Endothelial cell (in vitro differentiated cells): ENCODE measurements at regions not wholly inside any gene's neighbourhood (a gene's known extent, or its start where the extent isn't known, plus 50 kb on each side); places are given as distances from the start of the nearest gene placed in this dataset.
"Not testable (repeated sequence)": the region's sequence is repeated elsewhere in the genome, so short reads cannot be mapped to it uniquely, and the experiment has no call there.

ENCODE experiments used
- DNase-seq: peaks from one replicate; pipeline ENCODE4 v3.0.0; 2021; ENCODE audit warnings: low spot score
- H3K27ac Mint-ChIP-seq: one replicate; pipeline ENCODE4 v1.8.0; 2021; ENCODE audit warnings: mixed read lengths, inconsistent platforms; ENCODE audit not compliant: unreplicated experiment
- H3K27me3 Mint-ChIP-seq: one replicate; pipeline ENCODE4 v1.8.0; 2021; ENCODE audit warnings: mild to moderate bottlenecking, moderate library complexity, mixed read lengths, inconsistent platforms; ENCODE audit not compliant: unreplicated experiment
- H3K36me3 Mint-ChIP-seq: one replicate; pipeline ENCODE4 v1.8.0; 2021; ENCODE audit warnings: mild to moderate bottlenecking, low read depth, mixed read lengths, inconsistent platforms; ENCODE audit not compliant: unreplicated experiment
- H3K4me1 Mint-ChIP-seq: one replicate; pipeline ENCODE4 v1.8.0; 2021; ENCODE audit warnings: mild to moderate bottlenecking, mixed read lengths, inconsistent platforms; ENCODE audit not compliant: unreplicated experiment
- H3K4me3 Mint-ChIP-seq: one replicate; pipeline ENCODE4 v1.8.0; 2021; ENCODE audit warnings: mild to moderate bottlenecking, mixed read lengths, inconsistent platforms; ENCODE audit not compliant: unreplicated experiment
- H3K9me3 Mint-ChIP-seq: one replicate; pipeline ENCODE4 v1.8.0; 2021; ENCODE audit warnings: mixed read lengths, inconsistent platforms; ENCODE audit not compliant: unreplicated experiment
- TF ChIP-seq, protein P1 (sequence below): fragments of 200-600 bp; sonication (generic); IDR thresholded peaks from one replicate; pipeline ENCODE4 v1.5.0; 2021; ENCODE audit warnings: antibody characterized with exemption; ENCODE audit not compliant: unreplicated experiment

DNA sequence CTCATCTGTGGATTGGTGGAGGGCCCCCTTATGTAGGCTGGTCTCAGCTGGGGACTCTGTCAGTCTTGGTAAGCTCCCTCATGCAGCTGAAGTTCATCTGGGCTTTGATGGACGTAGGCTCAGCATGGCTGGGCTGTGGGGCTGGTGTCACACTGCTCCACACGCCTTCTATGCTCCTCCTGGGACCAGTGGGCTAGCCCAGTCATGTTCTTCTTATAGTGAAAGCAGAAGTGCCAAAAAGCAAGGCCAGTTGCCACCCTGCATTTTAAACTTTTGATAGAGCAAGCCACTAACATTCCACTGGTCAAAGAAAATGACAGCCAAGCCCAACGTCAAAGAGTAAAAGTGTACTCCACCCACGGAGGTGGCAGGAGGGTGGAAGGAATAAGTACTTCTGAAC is 165.5 kb downstream of the MEX3B start:
- H3K27me3 Mint-ChIP-seq, result no peaks in the 10 kb centered on the region
- no peak overlapping the region for H3K27ac Mint-ChIP-seq
- H3K4me3 Mint-ChIP-seq, result no peak overlapping the region
- no peak for DNase-seq
- H3K9me3 Mint-ChIP-seq, result no peaks in the 10 kb centered on the region
- TF ChIP-seq, protein P1, sequence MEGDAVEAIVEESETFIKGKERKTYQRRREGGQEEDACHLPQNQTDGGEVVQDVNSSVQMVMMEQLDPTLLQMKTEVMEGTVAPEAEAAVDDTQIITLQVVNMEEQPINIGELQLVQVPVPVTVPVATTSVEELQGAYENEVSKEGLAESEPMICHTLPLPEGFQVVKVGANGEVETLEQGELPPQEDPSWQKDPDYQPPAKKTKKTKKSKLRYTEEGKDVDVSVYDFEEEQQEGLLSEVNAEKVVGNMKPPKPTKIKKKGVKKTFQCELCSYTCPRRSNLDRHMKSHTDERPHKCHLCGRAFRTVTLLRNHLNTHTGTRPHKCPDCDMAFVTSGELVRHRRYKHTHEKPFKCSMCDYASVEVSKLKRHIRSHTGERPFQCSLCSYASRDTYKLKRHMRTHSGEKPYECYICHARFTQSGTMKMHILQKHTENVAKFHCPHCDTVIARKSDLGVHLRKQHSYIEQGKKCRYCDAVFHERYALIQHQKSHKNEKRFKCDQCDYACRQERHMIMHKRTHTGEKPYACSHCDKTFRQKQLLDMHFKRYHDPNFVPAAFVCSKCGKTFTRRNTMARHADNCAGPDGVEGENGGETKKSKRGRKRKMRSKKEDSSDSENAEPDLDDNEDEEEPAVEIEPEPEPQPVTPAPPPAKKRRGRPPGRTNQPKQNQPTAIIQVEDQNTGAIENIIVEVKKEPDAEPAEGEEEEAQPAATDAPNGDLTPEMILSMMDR, result no peak
- peaks cover 3% of the 10 kb centered on the region for H3K36me3 Mint-ChIP-seq
- peaks cover 2% of the 10 kb centered on the region for H3K4me1 Mint-ChIP-seq

DNA sequence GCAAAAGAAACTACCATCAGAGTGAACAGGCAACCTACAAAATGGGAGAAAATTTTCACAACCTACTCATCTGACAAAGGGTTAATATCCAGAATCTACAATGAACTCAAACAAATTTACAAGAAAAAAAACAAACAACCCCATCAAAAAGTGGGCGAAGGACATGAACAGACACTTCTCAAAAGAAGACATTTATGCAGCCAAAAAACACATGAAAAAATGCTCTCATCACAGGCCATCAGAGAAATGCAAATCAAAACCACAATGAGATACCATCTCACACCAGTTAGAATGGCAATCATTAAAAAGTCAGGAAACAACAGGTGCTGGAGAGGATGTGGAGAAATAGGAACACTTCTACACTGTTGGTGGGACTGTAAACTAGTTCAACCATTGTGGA is 170.1 kb downstream of the MEX3B start:
- not testable (repeated sequence) for H3K4me3 Mint-ChIP-seq, H3K36me3 Mint-ChIP-seq

DNA sequence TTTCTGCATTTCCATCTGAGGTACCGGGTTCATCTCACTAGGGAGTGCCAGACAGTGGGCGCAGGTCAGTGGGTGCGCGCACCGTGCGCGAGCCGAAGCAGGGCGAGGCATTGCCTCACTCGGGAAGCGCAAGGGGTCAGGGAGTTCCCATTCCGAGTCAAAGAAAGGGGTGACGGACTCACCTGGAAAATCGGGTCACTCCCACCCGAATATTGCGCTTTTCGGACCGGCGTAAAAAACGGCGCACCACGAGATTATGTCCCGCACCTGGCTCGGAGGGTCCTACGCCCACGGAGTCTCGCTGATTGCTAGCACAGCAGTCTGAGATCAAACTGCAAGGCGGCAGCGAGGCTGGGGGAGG is 175.1 kb downstream of the MEX3B start:
- Mint-ChIP-seq H3K27ac (peak overlapping the region; percentile 61), H3K4me3 (peak overlapping the region; percentile 74)
- H3K36me3 Mint-ChIP-seq, H3K9me3 Mint-ChIP-seq, H3K4me1 Mint-ChIP-seq, DNase-seq, H3K27me3 Mint-ChIP-seq: not testable (repeated sequence)

More for the DNA sequence above, 170.1 kb downstream of the MEX3B start:
- not testable (repeated sequence) for H3K4me1 Mint-ChIP-seq, H3K27me3 Mint-ChIP-seq, H3K9me3 Mint-ChIP-seq, H3K27ac Mint-ChIP-seq, DNase-seq

DNA sequence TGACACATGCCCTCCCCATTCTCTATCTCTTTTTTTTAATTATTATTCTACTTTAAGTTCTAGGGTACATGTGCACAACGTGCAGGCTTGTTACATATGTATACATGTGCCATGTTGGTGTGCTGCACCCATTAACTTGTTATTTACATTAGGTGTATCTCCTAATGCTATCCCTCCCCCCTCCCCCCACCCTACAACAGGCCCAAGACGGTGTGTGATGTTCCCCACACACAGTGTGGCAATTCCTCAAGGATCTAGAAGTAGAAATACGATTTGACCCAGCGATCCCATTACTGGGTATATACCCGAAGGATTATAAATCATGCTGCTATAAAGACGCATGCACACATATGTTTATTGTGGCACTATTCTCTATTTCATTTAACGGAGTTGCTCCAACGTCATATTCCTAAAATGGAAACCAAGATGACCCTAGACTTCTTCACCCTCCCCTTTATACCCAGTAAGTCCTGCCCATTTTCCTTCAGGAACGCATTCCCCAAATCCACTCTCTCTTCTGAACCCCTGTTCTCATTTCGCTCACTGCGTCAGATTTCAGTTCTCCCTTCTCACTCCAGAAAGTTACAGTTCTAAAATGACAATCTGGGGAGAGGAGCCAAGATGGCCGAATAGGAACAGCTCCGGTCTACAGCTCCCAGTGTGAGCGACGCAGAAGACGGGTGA is 175.6 kb downstream of the MEX3B start:
- not testable (repeated sequence) for H3K27me3 Mint-ChIP-seq, H3K9me3 Mint-ChIP-seq, H3K36me3 Mint-ChIP-seq, H3K4me1 Mint-ChIP-seq, DNase-seq
- peak overlapping the region; percentile 61 for H3K27ac Mint-ChIP-seq
- peak overlapping the region; percentile 74 for H3K4me3 Mint-ChIP-seq

DNA sequence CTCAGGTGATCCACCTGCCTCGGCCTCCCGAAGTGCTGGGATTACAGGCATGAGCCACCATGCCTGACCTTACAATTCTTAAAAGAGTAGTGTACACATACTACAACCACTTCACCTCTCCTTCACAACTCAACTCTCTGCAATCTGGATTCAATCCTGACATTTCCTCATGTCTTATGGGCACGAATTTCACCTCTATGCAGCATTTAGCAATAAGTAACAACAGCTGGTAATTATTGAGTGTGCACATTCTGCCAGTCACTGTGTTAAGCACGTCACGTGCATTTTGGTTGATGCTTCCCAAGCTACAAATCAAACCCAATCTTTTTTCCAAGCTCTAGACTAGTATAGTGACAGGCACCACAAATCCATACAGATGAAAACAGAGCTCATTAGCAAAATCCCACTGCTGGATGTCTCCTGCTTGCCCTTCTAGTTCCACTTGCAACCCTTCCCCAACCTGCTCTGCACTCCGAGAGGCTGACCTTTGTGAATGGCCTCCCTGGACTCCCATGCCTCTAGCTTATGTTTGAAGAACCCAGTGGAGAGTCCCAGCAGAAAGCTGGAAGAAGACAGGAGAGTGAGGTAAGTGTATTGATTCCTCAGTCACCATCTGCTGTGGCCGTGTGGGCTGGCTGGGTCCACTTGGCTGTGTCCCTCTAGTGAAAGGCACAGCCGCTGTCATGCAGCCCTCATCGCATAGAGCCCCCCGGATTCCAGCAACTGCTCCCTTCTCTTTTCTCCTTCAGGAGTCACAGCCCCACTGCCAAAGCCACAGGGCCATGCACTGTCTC is 176.5 kb downstream of the MEX3B start:
- TF ChIP-seq, protein P1, result no peak
- peaks cover 4% of the 10 kb centered on the region for H3K4me1 Mint-ChIP-seq
- H3K27me3 Mint-ChIP-seq, result peaks cover 5% of the 10 kb centered on the region
- H3K27ac Mint-ChIP-seq, result peak overlapping the region; percentile 57
- H3K9me3 Mint-ChIP-seq, result no peaks in the 10 kb centered on the region
- DNase-seq, result no peak
- peak overlapping the region; percentile 51 for H3K4me3 Mint-ChIP-seq
- peaks cover 9% of the 10 kb centered on the region for H3K36me3 Mint-ChIP-seq

DNA sequence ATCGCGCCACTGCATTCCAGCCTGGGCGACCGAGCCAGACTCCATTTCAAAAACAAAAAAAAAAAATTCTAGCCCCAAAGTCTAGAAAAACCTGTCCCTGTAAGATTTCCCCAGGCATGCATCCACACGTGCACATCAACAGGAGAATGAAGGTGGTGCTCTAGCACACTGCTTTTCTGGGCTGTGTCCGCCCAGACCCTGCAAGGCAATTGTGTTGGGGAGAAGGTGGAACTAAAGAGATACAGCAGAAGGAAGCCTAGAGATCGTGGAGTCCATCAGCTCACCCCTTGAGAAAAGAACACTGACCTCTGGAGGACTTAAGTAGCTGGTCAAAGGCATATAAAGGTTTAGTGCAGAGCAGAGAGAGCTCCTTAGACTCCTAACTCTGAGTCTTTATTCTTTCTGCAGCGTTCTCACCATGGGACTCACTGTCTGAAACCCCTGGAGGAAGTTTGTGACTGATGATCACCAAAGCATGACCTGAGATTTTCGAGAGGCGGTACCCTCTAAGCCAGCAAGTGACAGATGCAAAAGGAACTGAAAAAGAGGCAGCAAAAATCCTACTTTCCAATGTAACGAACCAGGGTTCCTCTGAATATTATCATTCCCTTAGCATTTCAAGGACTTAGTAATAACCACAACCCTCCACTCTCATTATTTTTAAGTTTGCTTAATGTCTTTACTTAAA is 179.8 kb downstream of the MEX3B start:
- Mint-ChIP-seq H3K4me3 (no peak overlapping the region), H3K27ac (no peak overlapping the region), H3K27me3 (peaks cover 5% of the 10 kb centered on the region), H3K4me1 (peaks cover 4% of the 10 kb centered on the region), H3K9me3 (no peaks in the 10 kb centered on the region), H3K36me3 (peaks cover 13% of the 10 kb centered on the region)
- DNase-seq, result no peak
- TF ChIP-seq, protein P1, result no peak
